ENCODE measurements at regions not wholly inside any gene's neighbourhood (a gene's known extent, or its start where the extent isn't known, plus 50 kb on each side); places are given as distances from the start of the nearest gene placed in this dataset.

DNA sequence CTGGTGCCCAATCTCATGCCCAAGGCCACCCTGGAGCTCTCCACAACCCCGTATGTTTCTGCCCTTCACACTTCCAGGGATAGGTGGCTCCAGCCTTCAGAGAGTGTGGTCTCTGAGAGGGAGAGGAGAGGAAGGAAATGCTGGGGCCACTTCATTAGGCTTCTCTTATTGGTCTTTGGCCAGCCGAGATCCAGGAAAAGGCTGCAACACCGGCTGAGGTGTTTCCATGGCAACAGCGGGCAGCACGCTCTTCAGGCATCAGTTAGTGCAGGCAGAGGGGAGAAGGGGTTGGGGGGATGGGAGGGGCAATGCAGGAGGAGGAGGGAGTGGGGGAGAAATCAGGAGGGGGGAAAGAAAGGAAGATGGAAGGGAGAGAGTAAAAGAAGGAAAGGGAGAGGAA, 275.1 kb upstream of the GJB5 start:
- TF ChIP-seq EZH2 (IDR thresholded peaks at IDR 0.05; ENCODE audit: borderline replicate concordance) (no peak), EZH2phosphoT487 (IDR thresholded peaks at IDR 0.05; ENCODE audit: low read depth, severe bottlenecking, unreplicated experiment) (no peak)
- TF ChIP-seq, protein P1, sequence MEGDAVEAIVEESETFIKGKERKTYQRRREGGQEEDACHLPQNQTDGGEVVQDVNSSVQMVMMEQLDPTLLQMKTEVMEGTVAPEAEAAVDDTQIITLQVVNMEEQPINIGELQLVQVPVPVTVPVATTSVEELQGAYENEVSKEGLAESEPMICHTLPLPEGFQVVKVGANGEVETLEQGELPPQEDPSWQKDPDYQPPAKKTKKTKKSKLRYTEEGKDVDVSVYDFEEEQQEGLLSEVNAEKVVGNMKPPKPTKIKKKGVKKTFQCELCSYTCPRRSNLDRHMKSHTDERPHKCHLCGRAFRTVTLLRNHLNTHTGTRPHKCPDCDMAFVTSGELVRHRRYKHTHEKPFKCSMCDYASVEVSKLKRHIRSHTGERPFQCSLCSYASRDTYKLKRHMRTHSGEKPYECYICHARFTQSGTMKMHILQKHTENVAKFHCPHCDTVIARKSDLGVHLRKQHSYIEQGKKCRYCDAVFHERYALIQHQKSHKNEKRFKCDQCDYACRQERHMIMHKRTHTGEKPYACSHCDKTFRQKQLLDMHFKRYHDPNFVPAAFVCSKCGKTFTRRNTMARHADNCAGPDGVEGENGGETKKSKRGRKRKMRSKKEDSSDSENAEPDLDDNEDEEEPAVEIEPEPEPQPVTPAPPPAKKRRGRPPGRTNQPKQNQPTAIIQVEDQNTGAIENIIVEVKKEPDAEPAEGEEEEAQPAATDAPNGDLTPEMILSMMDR (IDR thresholded peaks at IDR 0.05; ENCODE audit: poor library complexity), result no peak

Data from hepatocyte (in vitro differentiated cells).